Lung (tissue), 11 donors: ENCODE measurements at regions not wholly inside any gene's neighbourhood (a gene's known extent, or its start where the extent isn't known, plus 50 kb on each side); places are given as distances from the start of the nearest gene placed in this dataset.
A peak's percentile ranks its signal among the peaks of the same experiment; 100 is the strongest.

Experiments used
- ATAC-seq: fragments of 200-7000 bp; cut with Tn5 transposase; one replicate; pipeline ENCODE4 v1.9.1; 2020; ENCODE audit warnings: moderate number of reproducible peaks; ENCODE audit not compliant: insufficient read depth, low FRiP score
- DNase-seq, 3 donors: peaks; one replicate each; pipeline ENCODE4 v3.0.0-alpha.2; 2013 to 2017
- H3K27ac ChIP-seq, 2 donors: one replicate each; pipeline ENCODE4 v1.5.1; 2013; ENCODE audit warnings: mild to moderate bottlenecking in 2 of 2, moderate library complexity in 2 of 2, control low read depth in 1 of 2, inconsistent platforms in 1 of 2, low read depth in 1 of 2, low read length in 1 of 2
- H3K27me3 ChIP-seq, 3 donors: one replicate each; pipeline ENCODE4 v1.5.1; 2013; ENCODE audit warnings: low read length in 2 of 3; ENCODE audit not compliant: control insufficient read depth in 3 of 3, insufficient read depth in 3 of 3
- H3K36me3 ChIP-seq, 4 donors: one replicate each; pipeline ENCODE4 v1.5.1; 2013; ENCODE audit warnings: low read length in 4 of 4, mild to moderate bottlenecking in 1 of 4, moderate library complexity in 1 of 4; ENCODE audit not compliant: control insufficient read depth in 4 of 4, insufficient read depth in 4 of 4
- H3K4me1 ChIP-seq, 5 donors: one replicate each; pipeline ENCODE4 v1.5.1; 2013; ENCODE audit warnings: low read length in 5 of 5, mild to moderate bottlenecking in 2 of 5, moderate library complexity in 1 of 5; ENCODE audit not compliant: control insufficient read depth in 5 of 5, insufficient read depth in 5 of 5
- H3K4me3 ChIP-seq: one replicate; pipeline ENCODE4 v1.5.1; 2013; ENCODE audit warnings: mild to moderate bottlenecking, control low read depth, moderate library complexity
- H3K9ac ChIP-seq, 2 donors: one replicate each; pipeline ENCODE4 v1.5.1; 2013; ENCODE audit warnings: low read length in 2 of 2, control low read depth in 1 of 2; ENCODE audit not compliant: insufficient read depth in 1 of 2
- H3K9me3 ChIP-seq, 4 donors: one replicate each; pipeline ENCODE4 v1.5.1; 2013; ENCODE audit warnings: low read length in 3 of 4, mild to moderate bottlenecking in 1 of 4, moderate library complexity in 1 of 4; ENCODE audit not compliant: control insufficient read depth in 4 of 4, insufficient read depth in 3 of 4
- CTCF ChIP-seq: IDR thresholded peaks from 2 replicates; pipeline ENCODE4 v1.5.1; 2012; ENCODE audit warnings: mild to moderate bottlenecking; ENCODE audit errors: control extremely low read depth, extremely low read depth
- WGBS, 2 donors: extraction: QIAGEN DNeasy Blood & Tissue Kit; methylation state at CpG; one replicate each; pipeline ENCODE4 v1.1.7; 2013; 5-methylcytosine and 5-hydroxymethylcytosine counted together
- donor health status: control.
- donor health status: control.
- donor health status: Bipolar disorder and iron deficiency.
- donor health status: healthy.
- donor health status: DM: yes; HTN: yes; CAD: no.

GRCh38 chr18:25825979-25826776 is 264.2 kb downstream of the SS18 start:
- no peak overlapping the region for H3K9ac ChIP-seq
- no peak overlapping the region for H3K27ac ChIP-seq
- peak; percentile 31 to 58 (median 32) for DNase-seq
- H3K36me3 ChIP-seq = no peaks in the 10 kb centered on the region
- H3K4me3 ChIP-seq = no peak overlapping the region
- TF ChIP-seq CTCF = no peak
- peaks cover 0 to 38% (median 11%) of the 10 kb centered on the region in 5 donors for H3K4me1 ChIP-seq
- 41 to 64% methylated on average over 4 of the region's 4 CpGs for WGBS, 2 donors
- peaks cover 0 to 2% (median 0%) of the 10 kb centered on the region in 4 donors for H3K9me3 ChIP-seq
- no peak for ATAC-seq
- peaks cover 0 to 6% (median 0%) of the 10 kb centered on the region in 3 donors for H3K27me3 ChIP-seq

GRCh38 chr18:25825056-25825455 is 265.4 kb downstream of the SS18 start:
- H3K27ac ChIP-seq = no peak overlapping the region
- peaks cover 0 to 39% (median 11%) of the 10 kb centered on the region in 5 donors for H3K4me1 ChIP-seq
- no peak overlapping the region for H3K4me3 ChIP-seq
- H3K27me3 ChIP-seq = peaks cover 0 to 14% (median 0%) of the 10 kb centered on the region in 3 donors
- DNase-seq = peak in 2 of 3 donors; percentile 14 to 22
- ATAC-seq = no peak
- H3K9me3 ChIP-seq = peaks cover 0 to 4% (median 0%) of the 10 kb centered on the region in 4 donors
- no peak for TF ChIP-seq CTCF
- H3K36me3 ChIP-seq = no peaks in the 10 kb centered on the region
- 63 to 71% methylated on average over 6 of the region's 6 CpGs for WGBS, 2 donors
- H3K9ac ChIP-seq = no peak overlapping the region

- DNase-seq = no peak
- Histone ChIP-seq H3K9me3 (peaks cover 0 to 4% (median 0%) of the 10 kb centered on the region in 4 donors), H3K27me3 (peaks cover 0 to 11% (median 0%) of the 10 kb centered on the region in 3 donors), H3K27ac (no peak overlapping the region), H3K36me3 (no peaks in the 10 kb centered on the region), H3K9ac (no peak overlapping the region), H3K4me1 (peaks cover 0 to 4% (median 0%) of the 10 kb centered on the region in 5 donors), H3K4me3 (no peak overlapping the region)
- TF ChIP-seq CTCF = no peak
- 74 to 86% methylated on average over 1 of the region's 1 CpG for WGBS, 2 donors
- ATAC-seq = no peak
Observed at GRCh38 chr18:25819746-25820363, 270.6 kb downstream of the SS18 start.
